HCT116 (cell line): ENCODE measurements at regions not wholly inside any gene's neighbourhood (a gene's known extent, or its start where the extent isn't known, plus 50 kb on each side); places are given as distances from the start of the nearest gene placed in this dataset.

ENCODE experiments used
- ATAC-seq: fragments of 200-7000 bp; cut with Tn5 transposase; 2 replicates; pipeline ENCODE4 v1.9.1; 2020; ENCODE audit warnings: mild to moderate bottlenecking, moderate library complexity
- BruUV-seq: library from RNA; stranded (reverse); fragments of 400-500 nt; replicated peaks from 2 replicates; lab custom pipeline; 2021; lab: Mats Ljungman, UMichigan
- CTCF ChIA-PET: fragments of 300-600 bp; sonication (Branson Sonifier 250); formaldehyde crosslinking; loops from one replicate; lab custom pipeline; 2021; ENCODE audit warnings: antibody characterized with exemption; lab: Charles Lee
- POLR2A ChIA-PET: fragments of 300-600, 350-600 bp; sonication (Branson Sonifier 250); formaldehyde crosslinking; loops from one replicate; lab custom pipeline; 2021; ENCODE audit warnings: antibody characterized with exemption; lab: Charles Lee
- RAD21 ChIA-PET, 2 experiments: fragments of 300-600 bp; sonication (Branson Sonifier 250); formaldehyde crosslinking; loops; one replicate each; lab custom pipeline; 2023; ENCODE audit warnings: low total read pairs in 2 of 2; ENCODE audit not compliant: uncharacterized antibody in 2 of 2, unreplicated experiment in 2 of 2, low non-redundant PET in 1 of 2; lab: Charles Lee
- DNase-seq: peaks from one replicate; pipeline ENCODE4 v3.0.0-alpha.2; 2010; ENCODE audit warnings: low read depth, low spot score
- H2AFZ ChIP-seq: fragments of 200-600 bp; shearing (Covaris generic), sonication (generic); 2 replicates; pipeline ENCODE4 v1.6.1; 2017; ENCODE audit warnings: low read depth, mixed run types, mixed read lengths, antibody characterized with exemption, low read length; ENCODE audit not compliant: poor library complexity, severe bottlenecking
- H3K27ac ChIP-seq: 2 replicates; pipeline ENCODE4 v1.5.1; 2012; ENCODE audit warnings: low read depth, low read length
- H3K27me3 ChIP-seq: fragments of 200-600 bp; sonication (generic); 2 replicates; pipeline ENCODE4 v1.6.1; 2016; ENCODE audit warnings: mixed run types, low read length, mixed read lengths; ENCODE audit not compliant: insufficient read depth
- H3K36me3 ChIP-seq, 2 experiments: fragments of 200-500 bp in 1 of 2; fragments of 200-600 bp in 1 of 2; sonication (Bioruptor generic) in 1 of 2; sonication (generic) in 1 of 2; 2 replicates each; pipeline versions ENCODE4 v1.5.1 to v1.6.1; 2014 to 2016; ENCODE audit warnings: low read length in 2 of 2, inconsistent platforms in 1 of 2, mixed read lengths in 1 of 2, mixed run types in 1 of 2; ENCODE audit not compliant: insufficient read depth in 2 of 2, control insufficient read depth in 1 of 2
- H3K4me1 ChIP-seq, 2 experiments: fragments of 200-600 bp in 1 of 2; sonication (generic) in 1 of 2; 2 replicates each; pipeline versions ENCODE4 v1.5.1 to v1.6.1; 2012 to 2017; ENCODE audit warnings: low read length in 2 of 2, inconsistent platforms in 1 of 2, mild to moderate bottlenecking in 1 of 2, mixed read lengths in 1 of 2, mixed run types in 1 of 2, moderate library complexity in 1 of 2; ENCODE audit not compliant: insufficient read depth in 2 of 2, control insufficient read depth in 1 of 2
- H3K4me2 ChIP-seq: fragments of 200-600 bp; sonication (generic); 2 replicates; pipeline ENCODE4 v1.6.1; 2017; ENCODE audit warnings: mixed run types, low read length, mixed read lengths
- H3K4me3 ChIP-seq, 2 experiments: fragments of 200-600 bp in 1 of 2; sonication (generic) in 1 of 2; replicated peaks in 1 of 2; 2 replicates each; pipeline ENCODE4 v1.5.1; 2011 to 2016; ENCODE audit warnings: low read length in 2 of 2, control low read depth in 1 of 2, low read depth in 1 of 2, mild to moderate bottlenecking in 1 of 2, mixed read lengths in 1 of 2, mixed run types in 1 of 2
- H3K79me2 ChIP-seq: fragments of 200-600 bp; sonication (generic); 2 replicates; pipeline ENCODE4 v1.6.1; 2017; ENCODE audit warnings: mild to moderate bottlenecking, mixed run types, low read length, moderate library complexity, mixed read lengths; ENCODE audit not compliant: insufficient read depth
- H3K9ac ChIP-seq: fragments of 200-600 bp; sonication (generic); 2 replicates; pipeline ENCODE4 v1.6.1; 2016; ENCODE audit warnings: low read length, mixed read lengths
- H3K9me2 ChIP-seq: fragments of 200-600 bp; sonication (generic), shearing (Covaris generic); 2 replicates; pipeline ENCODE4 v1.6.1; 2017; ENCODE audit warnings: mixed run types, mild to moderate bottlenecking, moderate library complexity; ENCODE audit not compliant: insufficient read depth
- H3K9me3 ChIP-seq, 2 experiments: fragments of 200-500 bp in 1 of 2; fragments of 200-600 bp in 1 of 2; sonication (Bioruptor generic) in 1 of 2; sonication (generic) in 1 of 2; 2 replicates each; pipeline ENCODE4 v1.6.1; 2014 to 2017; ENCODE audit warnings: low read length in 2 of 2, mixed read lengths in 2 of 2, inconsistent platforms in 1 of 2, low read depth in 1 of 2, mild to moderate bottlenecking in 1 of 2, mixed run types in 1 of 2, moderate library complexity in 1 of 2; ENCODE audit not compliant: control insufficient read depth in 1 of 2, insufficient read depth in 1 of 2
- H4K20me1 ChIP-seq: fragments of 200-600 bp; sonication (generic), shearing (Covaris generic); 2 replicates; pipeline ENCODE4 v1.6.1; 2017; ENCODE audit warnings: mixed run types, mild to moderate bottlenecking, moderate library complexity; ENCODE audit not compliant: insufficient read depth
- CBX3 ChIP-seq: IDR thresholded peaks from 2 replicates; pipeline ENCODE4 v1.6.1; 2012; ENCODE audit warnings: low read depth
- EGR1 ChIP-seq: IDR thresholded peaks from 2 replicates; pipeline ENCODE4 v1.6.1; 2012; ENCODE audit warnings: low read depth
- EZH2 ChIP-seq: fragments of 200-600 bp; sonication (generic); IDR thresholded peaks from 2 replicates; pipeline ENCODE4 v1.6.1; 2017; ENCODE audit warnings: antibody characterized with exemption, mixed run types
- FOSL1 ChIP-seq: IDR thresholded peaks from 2 replicates; pipeline ENCODE4 v1.6.1; 2012; ENCODE audit warnings: low read depth
- JUND ChIP-seq: IDR thresholded peaks from 2 replicates; pipeline ENCODE4 v1.6.1; 2012
- POLR2A ChIP-seq: IDR thresholded peaks from 2 replicates; pipeline ENCODE4 v1.7.0; 2011; ENCODE audit warnings: borderline replicate concordance; ENCODE audit not compliant: insufficient read depth, insufficient read length; ENCODE audit errors: extremely low read depth
- RAD21 ChIP-seq: IDR thresholded peaks from 2 replicates; pipeline ENCODE4 v1.6.1; 2012; ENCODE audit warnings: low read depth, mild to moderate bottlenecking
- SIN3A ChIP-seq: IDR thresholded peaks from 2 replicates; pipeline ENCODE4 v1.6.1; 2012; ENCODE audit warnings: low read depth
- SRF ChIP-seq: IDR thresholded peaks from 2 replicates; pipeline ENCODE4 v1.6.1; 2012; ENCODE audit warnings: low read depth
- YY1 ChIP-seq: IDR thresholded peaks from 2 replicates; pipeline ENCODE4 v1.6.1; 2011; ENCODE audit warnings: low read length, low read depth, moderate library complexity, mild to moderate bottlenecking; ENCODE audit not compliant: insufficient replicate concordance; ENCODE audit errors: extremely low read depth
- ZFX ChIP-seq: fragments of 450-650 bp; IDR thresholded peaks from 2 replicates; pipeline ENCODE4 v1.6.1; 2017
- ZNF274 ChIP-seq: fragments of 200-500 bp; sonication (Bioruptor generic); IDR thresholded peaks from 2 replicates; pipeline ENCODE4 v1.6.1; 2014; ENCODE audit warnings: mild to moderate bottlenecking, low read depth, low read length, inconsistent platforms
- intact Hi-C: fragments of 100-400 bp; cut with micrococcal nuclease; formaldehyde crosslinking; loops from 2 replicates; pipeline ENCODE4 v1.10.0; 2022
- TF ChIP-seq, protein P1 (sequence below), 3 experiments: fragments of 200-600 bp in 1 of 3; sonication (generic) in 1 of 3; IDR thresholded peaks in 2 of 3; conservative IDR thresholded peaks in 1 of 3; 2 replicates each; pipeline ENCODE4 v1.5.1; 2012 to 2017; ENCODE audit warnings: low read depth in 2 of 3, low read length in 2 of 3, antibody characterized with exemption in 1 of 3, borderline replicate concordance in 1 of 3, control low read depth in 1 of 3, mild to moderate bottlenecking in 1 of 3, mixed read lengths in 1 of 3, mixed run types in 1 of 3, moderate library complexity in 1 of 3; ENCODE audit not compliant: insufficient read depth in 1 of 3

DNA sequence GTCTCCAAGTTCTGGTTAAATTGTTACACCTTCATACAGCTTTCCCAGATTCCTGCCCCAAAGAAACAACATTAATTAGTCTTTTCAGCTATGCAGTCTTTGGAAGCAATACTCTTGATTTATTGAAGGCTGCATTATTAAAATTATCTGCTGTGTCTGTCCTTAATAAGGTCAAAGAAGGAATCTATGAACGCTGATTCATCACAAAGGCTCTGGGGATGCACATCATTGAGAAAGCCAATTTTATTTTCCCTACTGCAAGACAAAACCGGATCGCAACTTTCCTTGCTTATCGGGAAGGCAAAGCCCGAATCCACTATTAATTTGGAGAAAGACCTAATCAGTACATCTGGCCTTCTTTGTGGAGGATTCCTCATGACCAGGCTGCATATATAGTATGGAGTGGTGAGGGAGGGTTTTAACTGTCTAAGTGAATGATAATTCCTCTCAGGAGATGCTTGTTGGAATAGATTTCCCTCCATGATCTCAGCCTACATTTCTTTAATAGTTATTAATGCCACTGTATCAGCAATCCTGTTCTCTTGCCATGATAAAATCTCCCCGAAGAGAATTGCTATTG is 224.6 kb downstream of the PIK3C3 start:
- Histone ChIP-seq H3K9ac (no peak overlapping the region), H4K20me1 (no peaks in the 10 kb centered on the region), H3K27ac (no peak overlapping the region), H3K4me3 (no peak overlapping the region), H3K4me1 (no peaks in the 10 kb centered on the region), H3K27me3 (no peaks in the 10 kb centered on the region), H2AFZ (no peak overlapping the region), H3K79me2 (no peaks in the 10 kb centered on the region), H3K9me2 (no peaks in the 10 kb centered on the region), H3K36me3 (no peaks in the 10 kb centered on the region), H3K4me2 (no peak overlapping the region), H3K9me3 (0 out of 4 replicates have a peak, but pooled peaks cover 0 to 3% of the 10 kb centered on the region in 2 experiments)
- intact Hi-C loops, result no loop called here
- ATAC-seq, result no peak
- DNase-seq, result no peak
- TF ChIP-seq JUND (no peak), ZFX (no peak), SIN3A (no peak), EZH2 (no peak), ZNF274 (no peak), CBX3 (no peak), FOSL1 (no peak), RAD21 (no peak), POLR2A (no peak), YY1 (no peak), EGR1 (no peak), SRF (no peak)
- TF ChIP-seq, protein P1, sequence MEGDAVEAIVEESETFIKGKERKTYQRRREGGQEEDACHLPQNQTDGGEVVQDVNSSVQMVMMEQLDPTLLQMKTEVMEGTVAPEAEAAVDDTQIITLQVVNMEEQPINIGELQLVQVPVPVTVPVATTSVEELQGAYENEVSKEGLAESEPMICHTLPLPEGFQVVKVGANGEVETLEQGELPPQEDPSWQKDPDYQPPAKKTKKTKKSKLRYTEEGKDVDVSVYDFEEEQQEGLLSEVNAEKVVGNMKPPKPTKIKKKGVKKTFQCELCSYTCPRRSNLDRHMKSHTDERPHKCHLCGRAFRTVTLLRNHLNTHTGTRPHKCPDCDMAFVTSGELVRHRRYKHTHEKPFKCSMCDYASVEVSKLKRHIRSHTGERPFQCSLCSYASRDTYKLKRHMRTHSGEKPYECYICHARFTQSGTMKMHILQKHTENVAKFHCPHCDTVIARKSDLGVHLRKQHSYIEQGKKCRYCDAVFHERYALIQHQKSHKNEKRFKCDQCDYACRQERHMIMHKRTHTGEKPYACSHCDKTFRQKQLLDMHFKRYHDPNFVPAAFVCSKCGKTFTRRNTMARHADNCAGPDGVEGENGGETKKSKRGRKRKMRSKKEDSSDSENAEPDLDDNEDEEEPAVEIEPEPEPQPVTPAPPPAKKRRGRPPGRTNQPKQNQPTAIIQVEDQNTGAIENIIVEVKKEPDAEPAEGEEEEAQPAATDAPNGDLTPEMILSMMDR (IDR thresholded peaks at IDR 0.05 in 2 of 3, conservative IDR thresholded peaks at IDR 0.05 in 1 of 3; ENCODE audit: borderline replicate concordance in 1 of 3, insufficient read depth in 1 of 3, low read depth in 2 of 3, low read length in 2 of 3), result no peak
- BruUV-seq, result no TSS peak
- CTCF ChIA-PET, result no interaction called here
- RAD21 ChIA-PET, result no interaction called here
- POLR2A ChIA-PET, result no interaction called here
